ENCODE measurements at regions not wholly inside any gene's neighbourhood (a gene's known extent, or its start where the extent isn't known, plus 50 kb on each side); places are given as distances from the start of the nearest gene placed in this dataset.

GRCh38 chr10:4525103-4525502 is 300.9 kb upstream of the AKR1E2 start:
- no peak for DNase-seq

GRCh38 chr10:4522296-4523000 is 303.6 kb upstream of the AKR1E2 start:
- DNase-seq: no peak

- no peak for DNase-seq
These were observed 306.2 kb upstream of the AKR1E2 start for GRCh38 chr10:4519658-4520402.

GRCh38 chr10:4517746-4518145 is 308.3 kb upstream of the AKR1E2 start:
- DNase-seq: no peak

GRCh38 chr10:4515721-4516120 is 310.3 kb upstream of the AKR1E2 start:
- DNase-seq: no peak

GRCh38 chr10:4514445-4515108 is 311.4 kb upstream of the AKR1E2 start:
- DNase-seq: peak; percentile 20

- DNase-seq: peak; percentile 72
These were observed 313.3 kb upstream of the AKR1E2 start for GRCh38 chr10:4512671-4513240.

GRCh38 chr10:4512196-4512595 is 313.8 kb upstream of the AKR1E2 start:
- DNase-seq: no peak

- no peak for DNase-seq
These were observed 314.5 kb upstream of the AKR1E2 start for GRCh38 chr10:4511509-4511908.

GRCh38 chr10:4509405-4509804 is 316.6 kb upstream of the AKR1E2 start:
- no peak for DNase-seq

- DNase-seq: peak; percentile 64
These were observed 319.9 kb upstream of the AKR1E2 start for GRCh38 chr10:4506095-4506494.

- no peak for DNase-seq
These were observed 321.5 kb upstream of the AKR1E2 start for GRCh38 chr10:4504550-4504949.

GRCh38 chr10:4503076-4503475 is 322.9 kb upstream of the AKR1E2 start:
- no peak for DNase-seq

GRCh38 chr10:4501306-4501705 is 324.7 kb upstream of the AKR1E2 start:
- peak; percentile 83 for DNase-seq

GRCh38 chr10:4498711-4499251 is 327.2 kb upstream of the AKR1E2 start:
- peak; percentile 72 for DNase-seq

GRCh38 chr10:4494551-4494950 is 331.5 kb upstream of the AKR1E2 start:
- DNase-seq: no peak

GRCh38 chr10:4492202-4492601 is 333.8 kb upstream of the AKR1E2 start:
- DNase-seq: no peak

GRCh38 chr10:4488904-4489303 is 337.1 kb upstream of the AKR1E2 start:
- DNase-seq: no peak

GRCh38 chr10:4485636-4486035 is 340.4 kb upstream of the AKR1E2 start:
- DNase-seq: no peak

GRCh38 chr10:4483811-4484210 is 342.2 kb upstream of the AKR1E2 start:
- DNase-seq: no peak

GRCh38 chr10:4482659-4483058 is 343.3 kb upstream of the AKR1E2 start:
- DNase-seq: no peak

- no peak for DNase-seq
These were observed 344.8 kb upstream of the AKR1E2 start for GRCh38 chr10:4481192-4481591.

- DNase-seq: no peak
These were observed 346.7 kb upstream of the AKR1E2 start for GRCh38 chr10:4479342-4479741.
